GM12873 (cell line): ENCODE measurements at regions not wholly inside any gene's neighbourhood (a gene's known extent, or its start where the extent isn't known, plus 50 kb on each side); places are given as distances from the start of the nearest gene placed in this dataset.

Experiments
- TF ChIP-seq, protein P1 (sequence below): IDR thresholded peaks from 2 replicates; pipeline ENCODE4 v1.5.1; 2012; ENCODE audit warnings: low read depth, mild to moderate bottlenecking, moderate library complexity, low read length, control low read depth; ENCODE audit not compliant: insufficient read depth; ENCODE audit errors: missing control alignments

DNA sequence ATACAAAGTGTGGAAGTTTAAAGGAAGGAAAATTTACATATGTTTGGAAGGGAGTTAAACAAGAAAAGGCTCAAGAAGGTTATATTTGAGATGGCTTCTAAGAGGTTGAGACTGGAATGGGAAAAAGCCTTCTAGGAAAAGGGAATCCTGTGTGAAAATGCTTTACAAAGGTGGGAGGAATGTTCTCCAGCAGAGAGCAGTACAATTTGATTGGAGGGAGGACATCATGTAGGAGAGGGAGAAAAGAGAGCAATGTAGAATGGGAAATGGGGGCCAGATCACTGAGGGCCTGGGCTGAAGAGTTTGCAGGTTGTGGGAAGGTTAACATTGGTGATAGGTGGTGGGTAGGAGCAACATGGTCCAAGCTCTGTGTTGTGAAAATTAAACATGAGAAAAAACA, 366.9 kb downstream of the XPNPEP1 start:
- TF ChIP-seq, protein P1, sequence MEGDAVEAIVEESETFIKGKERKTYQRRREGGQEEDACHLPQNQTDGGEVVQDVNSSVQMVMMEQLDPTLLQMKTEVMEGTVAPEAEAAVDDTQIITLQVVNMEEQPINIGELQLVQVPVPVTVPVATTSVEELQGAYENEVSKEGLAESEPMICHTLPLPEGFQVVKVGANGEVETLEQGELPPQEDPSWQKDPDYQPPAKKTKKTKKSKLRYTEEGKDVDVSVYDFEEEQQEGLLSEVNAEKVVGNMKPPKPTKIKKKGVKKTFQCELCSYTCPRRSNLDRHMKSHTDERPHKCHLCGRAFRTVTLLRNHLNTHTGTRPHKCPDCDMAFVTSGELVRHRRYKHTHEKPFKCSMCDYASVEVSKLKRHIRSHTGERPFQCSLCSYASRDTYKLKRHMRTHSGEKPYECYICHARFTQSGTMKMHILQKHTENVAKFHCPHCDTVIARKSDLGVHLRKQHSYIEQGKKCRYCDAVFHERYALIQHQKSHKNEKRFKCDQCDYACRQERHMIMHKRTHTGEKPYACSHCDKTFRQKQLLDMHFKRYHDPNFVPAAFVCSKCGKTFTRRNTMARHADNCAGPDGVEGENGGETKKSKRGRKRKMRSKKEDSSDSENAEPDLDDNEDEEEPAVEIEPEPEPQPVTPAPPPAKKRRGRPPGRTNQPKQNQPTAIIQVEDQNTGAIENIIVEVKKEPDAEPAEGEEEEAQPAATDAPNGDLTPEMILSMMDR = no peak

- TF ChIP-seq, protein P1 = no peak
These were observed 389.1 kb downstream of the XPNPEP1 start for GRCh38 chr10:109534193-109534592.

DNA sequence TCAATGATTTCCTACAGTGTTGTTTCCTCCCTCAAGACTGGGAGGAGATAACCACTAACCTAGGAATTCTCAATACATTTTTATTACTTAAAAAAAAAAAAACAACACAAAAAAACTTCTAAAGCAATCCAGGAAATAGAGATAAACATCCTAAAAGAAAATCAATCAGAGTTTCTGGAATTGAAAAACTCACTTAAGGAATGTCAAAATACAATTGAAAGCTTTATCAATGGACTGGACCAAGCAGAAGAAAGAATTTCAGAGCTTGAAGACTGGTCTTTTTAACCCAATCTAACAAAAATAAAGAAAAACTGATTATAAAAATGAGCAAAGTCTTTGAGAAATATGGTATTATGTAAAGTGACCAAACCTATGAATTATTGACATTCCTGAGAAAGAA, 394.1 kb downstream of the XPNPEP1 start:
- TF ChIP-seq, protein P1 = no peak

DNA sequence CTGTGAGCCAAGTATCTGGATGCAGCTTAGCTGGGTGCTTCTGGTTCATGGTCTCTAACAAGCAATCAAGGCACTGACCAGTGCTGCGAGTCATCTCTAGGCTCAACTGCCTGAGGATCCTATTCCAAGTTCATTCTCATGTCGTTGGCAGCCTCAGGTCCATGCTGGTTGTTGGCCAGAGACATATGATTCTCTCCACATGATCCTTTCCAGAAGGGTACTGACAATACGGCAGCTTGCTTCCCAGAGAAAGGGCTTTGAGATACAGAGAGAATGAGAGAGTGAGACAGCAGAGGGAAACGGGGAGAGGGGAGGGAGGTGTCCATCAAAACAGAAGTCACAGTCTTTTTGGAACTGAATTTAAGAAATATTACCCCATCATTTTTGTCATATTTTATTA, 405.6 kb downstream of the XPNPEP1 start:
- TF ChIP-seq, protein P1 = no peak

- TF ChIP-seq, protein P1 = no peak
These were observed 418.9 kb downstream of the XPNPEP1 start for GRCh38 chr10:109504401-109504800.

- TF ChIP-seq, protein P1 = no peak
These were observed 435.6 kb downstream of the XPNPEP1 start for GRCh38 chr10:109487691-109488090.

GRCh38 chr10:109480836-109481235, 442.5 kb downstream of the XPNPEP1 start:
- TF ChIP-seq, protein P1 = no peak

DNA sequence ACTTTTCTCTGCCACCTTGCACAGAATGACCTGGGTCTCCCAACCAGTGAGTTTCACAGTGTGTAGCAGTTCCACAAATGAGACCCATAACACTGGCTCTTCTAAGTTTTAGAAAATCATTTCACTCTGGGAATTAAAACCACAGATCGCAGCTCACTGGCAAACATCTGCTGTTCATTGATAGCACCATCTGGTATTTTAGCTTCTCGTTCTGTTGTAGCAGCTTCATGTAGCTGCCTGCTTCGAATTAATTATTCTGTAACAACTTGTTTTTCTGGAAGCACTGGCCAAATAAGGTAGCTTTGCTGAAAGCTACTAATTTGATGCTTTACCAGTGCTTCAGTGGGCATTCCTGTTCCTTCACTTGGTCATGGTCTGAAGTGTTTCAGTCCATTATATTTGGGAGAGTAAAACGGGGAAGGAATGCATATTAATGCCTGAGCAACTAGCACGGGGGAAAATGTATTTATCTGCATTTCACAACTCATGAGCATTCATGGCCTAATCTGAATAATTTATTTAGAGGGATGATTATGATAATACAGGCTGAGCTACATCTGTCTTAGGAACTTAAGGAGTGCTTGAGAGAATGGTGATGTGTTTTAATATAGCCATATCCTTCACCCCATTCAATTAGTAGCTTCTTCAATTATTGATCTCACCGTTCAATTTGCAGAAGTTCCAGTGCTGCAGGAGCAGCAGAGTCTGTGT, 447.4 kb downstream of the XPNPEP1 start:
- TF ChIP-seq, protein P1 = no peak
